Neural cell (in vitro differentiated cells): ENCODE measurements at regions not wholly inside any gene's neighbourhood (a gene's known extent, or its start where the extent isn't known, plus 50 kb on each side); places are given as distances from the start of the nearest gene placed in this dataset.

Source experiments
- EP300 ChIP-seq: fragments of 450-650 bp; conservative IDR thresholded peaks from 2 replicates; pipeline ENCODE4 v1.6.1; 2014; ENCODE audit warnings: antibody characterized with exemption, mild to moderate bottlenecking, moderate library complexity; ENCODE audit not compliant: poor library complexity, severe bottlenecking
- EZH2 ChIP-seq: fragments of 200-600, 300-800 bp; shearing (Covaris generic), sonication (generic); IDR thresholded peaks from 2 replicates; pipeline ENCODE4 v1.6.1; 2014; ENCODE audit warnings: antibody characterized with exemption, low read length, borderline replicate concordance, mild to moderate bottlenecking; ENCODE audit not compliant: insufficient read depth, poor library complexity, severe bottlenecking
- POLR2AphosphoS5 ChIP-seq: IDR thresholded peaks from 2 replicates; pipeline ENCODE4 v1.6.1; 2012
- TF ChIP-seq, protein P1 (sequence below): fragments of 450-650 bp; IDR thresholded peaks from 2 replicates; pipeline ENCODE4 v1.5.1; 2014; ENCODE audit warnings: antibody characterized with exemption, mild to moderate bottlenecking, moderate library complexity; ENCODE audit not compliant: poor library complexity, severe bottlenecking

DNA sequence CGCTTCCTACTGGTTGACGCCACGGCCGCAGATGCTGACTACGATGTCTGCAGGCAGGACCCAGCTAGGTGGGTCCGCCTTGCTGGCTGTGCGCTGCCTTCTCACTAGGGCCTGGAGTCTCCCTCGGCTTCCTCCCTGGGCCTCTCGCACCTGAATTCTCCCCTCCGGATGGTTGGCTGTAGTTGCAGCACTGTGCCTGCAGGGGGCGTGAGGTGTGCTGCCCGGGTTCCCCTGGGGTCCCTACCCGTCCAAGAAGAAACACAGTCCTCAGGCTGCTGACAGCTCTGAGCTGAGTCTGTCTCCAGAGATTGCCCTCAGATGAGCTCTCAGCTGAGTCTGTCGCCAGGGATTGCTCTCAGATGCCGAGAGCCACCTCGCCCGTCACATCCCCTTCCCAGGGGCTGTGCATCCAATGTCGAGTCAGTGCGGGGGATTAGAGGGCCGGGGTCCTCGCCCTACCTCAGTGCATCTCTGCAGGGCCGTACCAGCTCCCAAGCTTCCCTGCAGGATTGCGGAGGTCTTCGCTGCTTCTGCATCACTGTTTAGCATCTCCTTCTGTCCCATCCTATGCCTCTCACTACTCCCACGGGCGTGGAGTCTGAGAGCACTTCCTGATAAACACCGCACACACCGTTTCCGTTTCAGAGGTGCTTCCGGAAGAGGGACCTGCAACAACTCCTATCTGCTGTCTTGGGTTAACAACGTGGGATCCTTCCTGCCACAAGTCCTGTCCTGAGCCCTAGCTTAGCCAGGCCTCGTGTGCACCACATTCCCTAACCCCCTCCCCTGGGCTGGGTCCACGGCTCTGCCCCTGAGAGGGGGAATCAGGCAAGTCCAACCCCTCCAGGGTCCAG is 196.9 kb downstream of the CSNK2A3 start:
- no peak for TF ChIP-seq EZH2
- TF ChIP-seq, protein P1, sequence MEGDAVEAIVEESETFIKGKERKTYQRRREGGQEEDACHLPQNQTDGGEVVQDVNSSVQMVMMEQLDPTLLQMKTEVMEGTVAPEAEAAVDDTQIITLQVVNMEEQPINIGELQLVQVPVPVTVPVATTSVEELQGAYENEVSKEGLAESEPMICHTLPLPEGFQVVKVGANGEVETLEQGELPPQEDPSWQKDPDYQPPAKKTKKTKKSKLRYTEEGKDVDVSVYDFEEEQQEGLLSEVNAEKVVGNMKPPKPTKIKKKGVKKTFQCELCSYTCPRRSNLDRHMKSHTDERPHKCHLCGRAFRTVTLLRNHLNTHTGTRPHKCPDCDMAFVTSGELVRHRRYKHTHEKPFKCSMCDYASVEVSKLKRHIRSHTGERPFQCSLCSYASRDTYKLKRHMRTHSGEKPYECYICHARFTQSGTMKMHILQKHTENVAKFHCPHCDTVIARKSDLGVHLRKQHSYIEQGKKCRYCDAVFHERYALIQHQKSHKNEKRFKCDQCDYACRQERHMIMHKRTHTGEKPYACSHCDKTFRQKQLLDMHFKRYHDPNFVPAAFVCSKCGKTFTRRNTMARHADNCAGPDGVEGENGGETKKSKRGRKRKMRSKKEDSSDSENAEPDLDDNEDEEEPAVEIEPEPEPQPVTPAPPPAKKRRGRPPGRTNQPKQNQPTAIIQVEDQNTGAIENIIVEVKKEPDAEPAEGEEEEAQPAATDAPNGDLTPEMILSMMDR = no peak
- TF ChIP-seq POLR2AphosphoS5 = no peak
- TF ChIP-seq EP300 = no peak
